ENCODE measurements at regions not wholly inside any gene's neighbourhood (a gene's known extent, or its start where the extent isn't known, plus 50 kb on each side); places are given as distances from the start of the nearest gene placed in this dataset.

GRCh38 chr3:177580437-177580836 lies 383.2 kb upstream of the TBL1XR1 start:
- no peak for DNase-seq

- no peak for DNase-seq
Observed at GRCh38 chr3:177585271-177585670, 388.0 kb upstream of the TBL1XR1 start.

- DNase-seq = no peak
Observed at GRCh38 chr3:177589041-177589650, 391.9 kb upstream of the TBL1XR1 start.

GRCh38 chr3:177589911-177590381 lies 392.7 kb upstream of the TBL1XR1 start:
- no peak for DNase-seq

- DNase-seq = no peak
Observed at GRCh38 chr3:177590826-177591225, 393.5 kb upstream of the TBL1XR1 start.

GRCh38 chr3:177591379-177591778 lies 394.1 kb upstream of the TBL1XR1 start:
- no peak for DNase-seq

- DNase-seq = no peak
Observed at GRCh38 chr3:177594096-177594495, 396.8 kb upstream of the TBL1XR1 start.

GRCh38 chr3:177595530-177596188 lies 398.4 kb upstream of the TBL1XR1 start:
- DNase-seq = no peak

- DNase-seq = no peak
Observed at GRCh38 chr3:177596248-177596815, 399.1 kb upstream of the TBL1XR1 start.

GRCh38 chr3:177596816-177597271 lies 399.6 kb upstream of the TBL1XR1 start:
- no peak for DNase-seq

- peak; percentile 11 for DNase-seq
Observed at GRCh38 chr3:177597311-177598096, 400.2 kb upstream of the TBL1XR1 start.

- DNase-seq = no peak
Observed at GRCh38 chr3:177598097-177598833, 401.0 kb upstream of the TBL1XR1 start.

- no peak for DNase-seq
Observed at GRCh38 chr3:177599326-177599725, 402.0 kb upstream of the TBL1XR1 start.

GRCh38 chr3:177599837-177600236 lies 402.6 kb upstream of the TBL1XR1 start:
- DNase-seq = no peak

GRCh38 chr3:177600411-177600810 lies 403.1 kb upstream of the TBL1XR1 start:
- no peak for DNase-seq

- no peak for DNase-seq
Observed at GRCh38 chr3:177601152-177601551, 403.9 kb upstream of the TBL1XR1 start.

- DNase-seq = no peak
Observed at GRCh38 chr3:177602601-177603147, 405.4 kb upstream of the TBL1XR1 start.

- no peak for DNase-seq
Observed at GRCh38 chr3:177603148-177603603, 405.9 kb upstream of the TBL1XR1 start.

GRCh38 chr3:177604181-177604580 lies 406.9 kb upstream of the TBL1XR1 start:
- no peak for DNase-seq

- no peak for DNase-seq
Observed at GRCh38 chr3:177606891-177607290, 409.6 kb upstream of the TBL1XR1 start.

GRCh38 chr3:177607589-177607988 lies 410.3 kb upstream of the TBL1XR1 start:
- no peak for DNase-seq

- DNase-seq = no peak
Observed at GRCh38 chr3:177608443-177608842, 411.2 kb upstream of the TBL1XR1 start.
